ENCODE measurements at regions not wholly inside any gene's neighbourhood (a gene's known extent, or its start where the extent isn't known, plus 50 kb on each side); places are given as distances from the start of the nearest gene placed in this dataset.
A peak's percentile ranks its signal among the peaks of the same experiment; 100 is the strongest.

GRCh38 chr6:132968419-132968950 lies 154.1 kb downstream of the RPS12 start:
- H2BK15ac ChIP-seq (ENCODE audit: low read depth, low read length): no peak overlapping the region
- no peaks in the 10 kb centered on the region for H3K9me3 ChIP-seq (ENCODE audit: control insufficient read depth, low read depth, low read length)
- H3K27me3 ChIP-seq (ENCODE audit: insufficient read depth, low read length): no peaks in the 10 kb centered on the region
- H4K5ac ChIP-seq (ENCODE audit: insufficient read length, low read depth, low read length): no peak overlapping the region
- H2AFZ ChIP-seq (ENCODE audit: low read length): no peak overlapping the region
- H4K20me1 ChIP-seq (ENCODE audit: control insufficient read depth, insufficient read depth, insufficient read length): no peaks in the 10 kb centered on the region
- no peak overlapping the region for H4K8ac ChIP-seq (replicated peaks; ENCODE audit: insufficient read length, low read depth, low read length)
- H2BK120ac ChIP-seq (ENCODE audit: low read depth, low read length, poor library complexity, severe bottlenecking): no peak overlapping the region
- H3K4me2 ChIP-seq (ENCODE audit: insufficient read depth, insufficient read length, low read length): no peak overlapping the region
- no peak overlapping the region for H3K27ac ChIP-seq (ENCODE audit: insufficient read length, low read depth, low read length)
- no peak overlapping the region for H2AK5ac ChIP-seq (ENCODE audit: insufficient read length, low read length)
- TF ChIP-seq, protein P1, sequence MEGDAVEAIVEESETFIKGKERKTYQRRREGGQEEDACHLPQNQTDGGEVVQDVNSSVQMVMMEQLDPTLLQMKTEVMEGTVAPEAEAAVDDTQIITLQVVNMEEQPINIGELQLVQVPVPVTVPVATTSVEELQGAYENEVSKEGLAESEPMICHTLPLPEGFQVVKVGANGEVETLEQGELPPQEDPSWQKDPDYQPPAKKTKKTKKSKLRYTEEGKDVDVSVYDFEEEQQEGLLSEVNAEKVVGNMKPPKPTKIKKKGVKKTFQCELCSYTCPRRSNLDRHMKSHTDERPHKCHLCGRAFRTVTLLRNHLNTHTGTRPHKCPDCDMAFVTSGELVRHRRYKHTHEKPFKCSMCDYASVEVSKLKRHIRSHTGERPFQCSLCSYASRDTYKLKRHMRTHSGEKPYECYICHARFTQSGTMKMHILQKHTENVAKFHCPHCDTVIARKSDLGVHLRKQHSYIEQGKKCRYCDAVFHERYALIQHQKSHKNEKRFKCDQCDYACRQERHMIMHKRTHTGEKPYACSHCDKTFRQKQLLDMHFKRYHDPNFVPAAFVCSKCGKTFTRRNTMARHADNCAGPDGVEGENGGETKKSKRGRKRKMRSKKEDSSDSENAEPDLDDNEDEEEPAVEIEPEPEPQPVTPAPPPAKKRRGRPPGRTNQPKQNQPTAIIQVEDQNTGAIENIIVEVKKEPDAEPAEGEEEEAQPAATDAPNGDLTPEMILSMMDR (conservative IDR thresholded peaks at IDR 0.05): no peak
- no peak overlapping the region for H3T11ph ChIP-seq (ENCODE audit: low read length)
- WGBS (ENCODE audit: extremely low coverage, insufficient read length, low lambda C conversion rate): no CpG with 5 or more reads among the region's 5 CpGs
- no peak overlapping the region for H3K56ac ChIP-seq (ENCODE audit: insufficient read length, low read depth, low read length)
- H3K14ac ChIP-seq (ENCODE audit: insufficient read depth, low read length): no peak overlapping the region
- no peak overlapping the region for H2BK20ac ChIP-seq (ENCODE audit: low read depth, low read length, poor library complexity, severe bottlenecking)
- no peak overlapping the region for H4K91ac ChIP-seq (ENCODE audit: insufficient read length, low read depth, low read length)
- no peak overlapping the region for H3K9ac ChIP-seq (ENCODE audit: extremely low read depth, insufficient read length, low read length)
- Mint-ChIP-seq H3K9me3 (no peaks in the 10 kb centered on the region), H3K4me1 (peaks cover 24 to 27% of the 10 kb centered on the region in 2 experiments), H3K4me3 (no peak overlapping the region), H3K27me3 (ENCODE audit: low read depth) (no peaks in the 10 kb centered on the region), H3K27ac (peak overlapping the region in 1 of 3 experiments; percentile 34; a peak in 1 of 7 replicates), H3K36me3 (ENCODE audit: insufficient read depth in 1 of 3, low read depth in 3 of 3) (no peaks in the 10 kb centered on the region)
- no peak overlapping the region for H2BK5ac ChIP-seq (ENCODE audit: insufficient read length, low read length)
- no peak overlapping the region for H3K23ac ChIP-seq (ENCODE audit: insufficient read length, low read depth, low read length)
- H3K4me1 ChIP-seq (ENCODE audit: insufficient read depth, low read length): peaks cover 3% of the 10 kb centered on the region; the same call in 1 of the 2 replicates
- H3K23me2 ChIP-seq (ENCODE audit: insufficient read length, low read depth, low read length, poor library complexity, severe bottlenecking): no peaks in the 10 kb centered on the region
- DNase-seq: no peak
- no peak overlapping the region for H3K18ac ChIP-seq (ENCODE audit: insufficient read length, low read depth, low read length)
- H3K4ac ChIP-seq (ENCODE audit: low read depth, low read length): no peak overlapping the region
- no peaks in the 10 kb centered on the region for H3K79me1 ChIP-seq (ENCODE audit: insufficient read depth, low read depth, low read length, poor library complexity, severe bottlenecking)
- H2BK12ac ChIP-seq (ENCODE audit: insufficient read length, low read depth, low read length): no peak overlapping the region
- H3K79me2 ChIP-seq (ENCODE audit: insufficient read depth, low read length): no peaks in the 10 kb centered on the region
